ENCODE measurements at regions not wholly inside any gene's neighbourhood (a gene's known extent, or its start where the extent isn't known, plus 50 kb on each side); places are given as distances from the start of the nearest gene placed in this dataset.

DNA sequence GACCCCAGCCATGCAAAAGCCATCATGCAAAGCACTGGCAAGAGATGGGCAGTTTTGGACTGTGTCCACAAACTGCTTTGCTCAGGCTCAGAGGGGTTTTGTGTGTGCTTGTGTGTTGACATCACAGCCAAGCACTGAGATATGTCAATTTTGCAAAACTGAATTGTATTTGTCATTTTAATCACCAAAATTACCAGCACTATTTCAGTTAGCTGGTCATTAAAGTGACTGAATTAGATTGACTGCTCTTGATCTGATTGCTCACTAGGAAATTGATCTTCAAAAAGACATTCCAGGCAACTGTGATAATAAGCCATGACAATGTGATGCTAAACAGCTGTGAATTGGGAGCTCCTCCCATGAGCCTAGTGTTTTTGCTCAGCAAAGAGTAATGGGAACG lies 337.3 kb upstream of the GNPDA2 start (continued):
- TF ChIP-seq ZNF407 (CRISPR knock-in tag; IDR thresholded peaks at IDR 0.05; ENCODE audit: not compliant biosample characterization), result no peak
- no peak for TF ChIP-seq ZNF614 (CRISPR knock-in tag; IDR thresholded peaks at IDR 0.05; ENCODE audit: borderline replicate concordance)
- TF ChIP-seq SETDB1 (CRISPR knock-in tag; IDR thresholded peaks at IDR 0.05; ENCODE audit: borderline replicate concordance), result no peak
- no peak for TF ChIP-seq GLI4 (CRISPR knock-in tag; IDR thresholded peaks at IDR 0.05; ENCODE audit: borderline replicate concordance)

GRCh38 chr4:45062935-45063545 lies 336.7 kb upstream of the GNPDA2 start:
- no peak for TF ChIP-seq JUND (CRISPR knock-in tag; IDR thresholded peaks at IDR 0.05)
- no peak for FAIRE-seq
- POLR2A ChIA-PET, result no interaction called here

More at GRCh38 chr4:45062935-45063545, 336.7 kb upstream of the GNPDA2 start:
- no peaks in the 10 kb centered on the region for H4K20me1 ChIP-seq (ENCODE audit: insufficient read depth, low read length)
- H3K79me2 ChIP-seq (ENCODE audit: insufficient read depth, low read length), result no peaks in the 10 kb centered on the region
- 3% methylated on average over 1 of the region's 1 CpG for WGBS (ENCODE audit: low lambda C conversion rate)
- no TSS peak for BruUV-seq (replicated peaks)
- in situ Hi-C loops (cut with HindIII; ENCODE audit: extremely low pct_ligation_motif_present, low pct_unique_long_range_greater_than_20kb), result no loop called here
- DNase-seq (ENCODE audit: low spot score), result no peak
- intact Hi-C loops (cut with micrococcal nuclease; ENCODE audit: unreplicated experiment), result no loop called here
- H2AFZ ChIP-seq (ENCODE audit: low read length), result no peak overlapping the region
- ATAC-seq, result no peak
- no peaks in the 10 kb centered on the region for H3K27me3 ChIP-seq (ENCODE audit: control insufficient read depth in 1 of 2, insufficient read depth in 2 of 2, low read length in 2 of 2)
- no peak overlapping the region for H3K4me2 ChIP-seq (ENCODE audit: low read depth, low read length)
- no peak overlapping the region for H3K9ac ChIP-seq (ENCODE audit: insufficient read depth, low read depth, low read length)
- peaks cover 60% of the 10 kb centered on the region for H3K9me3 ChIP-seq (ENCODE audit: low read length)
- CTCF ChIA-PET (ENCODE audit: low intra/inter-chr PET ratio, low total read pairs), result no interaction called here
- no peaks in the 10 kb centered on the region for H3K36me3 ChIP-seq (replicated peaks in 1 of 2; ENCODE audit: control insufficient read depth in 1 of 2, insufficient read depth in 2 of 2, low read length in 2 of 2)
- H3K27ac ChIP-seq (ENCODE audit: extremely low read length, insufficient read depth, low read length), result no peak overlapping the region
- H3K4me1 ChIP-seq (ENCODE audit: insufficient read depth, low read length), result no peaks in the 10 kb centered on the region
- H3K4me3 ChIP-seq (replicated peaks in 1 of 3; ENCODE audit: insufficient read depth in 1 of 3, low read depth in 2 of 3, low read length in 3 of 3), result no peak overlapping the region

Measured in HepG2 (cell line).